H1 (cell line): ENCODE measurements at regions not wholly inside any gene's neighbourhood (a gene's known extent, or its start where the extent isn't known, plus 50 kb on each side); places are given as distances from the start of the nearest gene placed in this dataset.

Experiments used
- CTCF ChIA-PET: fragments of 300-600 bp; sonication (Branson Sonifier 250); formaldehyde crosslinking; loops from one replicate; lab custom pipeline; 2021; ENCODE audit not compliant: partially characterized antibody; lab: Charles Lee
- POLR2A ChIA-PET: fragments of 300-600 bp; sonication (Branson Sonifier 250); formaldehyde crosslinking; loops from one replicate; lab custom pipeline; 2021; ENCODE audit warnings: inconsistent platforms; ENCODE audit not compliant: partially characterized antibody; lab: Charles Lee
- DNase-seq, 2 experiments: peaks; one replicate each; pipeline versions ENCODE4 v3.0.0 to v3.0.0-alpha.2; 2010 to 2022; ENCODE audit warnings: low spot score in 2 of 2, low read depth in 1 of 2, mixed read lengths in 1 of 2
- FAIRE-seq: peaks from 2 replicates; lab custom pipeline; 2011; peaks lifted over from hg19 to GRCh38; lab: Jason Lieb, UNC
- H2AFZ ChIP-seq: 2 replicates; pipeline ENCODE4 v1.8.1; 2012; ENCODE audit warnings: low read length, inconsistent platforms
- H2AK5ac ChIP-seq: 2 replicates; pipeline ENCODE4 v1.6.1; 2013; ENCODE audit warnings: low read depth, low read length
- H2BK120ac ChIP-seq: replicated peaks from 2 replicates; pipeline ENCODE3; 2013; ENCODE audit warnings: low read depth, low read length, inconsistent platforms
- H2BK12ac ChIP-seq: 2 replicates; pipeline ENCODE4 v1.6.1; 2013; ENCODE audit warnings: low read depth, low read length
- H2BK15ac ChIP-seq: 2 replicates; pipeline ENCODE4 v1.6.1; 2013; ENCODE audit warnings: low read length
- H2BK20ac ChIP-seq: 2 replicates; pipeline ENCODE4 v1.6.1; 2013; ENCODE audit warnings: low read length
- H2BK5ac ChIP-seq: 2 replicates; pipeline ENCODE4 v1.6.1; 2013; ENCODE audit warnings: low read depth, low read length
- H3K14ac ChIP-seq: 2 replicates; pipeline ENCODE4 v1.6.1; 2013; ENCODE audit warnings: inconsistent platforms; ENCODE audit not compliant: insufficient read length
- H3K18ac ChIP-seq: 2 replicates; pipeline ENCODE4 v1.6.1; 2013; ENCODE audit warnings: low read length; ENCODE audit errors: extremely low read depth
- H3K23ac ChIP-seq: 2 replicates; pipeline ENCODE4 v1.6.1; 2013; ENCODE audit warnings: inconsistent platforms; ENCODE audit not compliant: insufficient read length
- H3K23me2 ChIP-seq: 2 replicates; pipeline ENCODE4 v1.6.1; 2013; ENCODE audit warnings: low read depth, low read length
- H3K27ac ChIP-seq: 2 replicates; pipeline ENCODE4 v1.6.1; 2011; ENCODE audit warnings: low read depth, low read length, inconsistent platforms
- H3K27me3 ChIP-seq, 4 experiments: replicated peaks in 1 of 4; 1 replicate in 1 of 4; 2 replicates in 3 of 4; pipeline versions ENCODE4 v1.6.1 to v1.8.1; 2011 to 2013; ENCODE audit warnings: low read length in 3 of 4, mild to moderate bottlenecking in 3 of 4, inconsistent platforms in 2 of 4, mixed read lengths in 2 of 4, moderate library complexity in 1 of 4; ENCODE audit not compliant: control insufficient read depth in 3 of 4, insufficient read depth in 3 of 4; ENCODE audit errors: extremely low read depth in 1 of 4
- H3K36me3 ChIP-seq, 4 experiments: 2 replicates each; pipeline versions ENCODE4 v1.6.1 to v1.8.1; 2011 to 2013; ENCODE audit warnings: mild to moderate bottlenecking in 4 of 4, low read length in 3 of 4, moderate library complexity in 2 of 4, control low read depth in 1 of 4, inconsistent platforms in 1 of 4; ENCODE audit not compliant: insufficient read depth in 4 of 4, control insufficient read depth in 2 of 4
- H3K4ac ChIP-seq: replicated peaks from 2 replicates; pipeline ENCODE3; 2013; ENCODE audit warnings: low read length, low read depth, mixed read lengths, inconsistent platforms; ENCODE audit not compliant: insufficient read length
- H3K4me1 ChIP-seq, 4 experiments: replicated peaks in 1 of 4; 1 replicate in 1 of 4; 2 replicates in 3 of 4; pipeline versions ENCODE4 v1.6.1 to v1.8.1; 2011 to 2013; ENCODE audit warnings: low read length in 3 of 4, inconsistent platforms in 2 of 4, mixed read lengths in 1 of 4; ENCODE audit not compliant: insufficient read depth in 4 of 4, control insufficient read depth in 3 of 4
- H3K4me2 ChIP-seq, 2 experiments: 2 replicates each; pipeline versions ENCODE4 v1.6.1 to v1.8.1; 2011 to 2013; ENCODE audit warnings: low read depth in 2 of 2, low read length in 2 of 2, control low read depth in 1 of 2, inconsistent platforms in 1 of 2, mild to moderate bottlenecking in 1 of 2; ENCODE audit not compliant: insufficient read depth in 1 of 2
- H3K4me3 ChIP-seq, 4 experiments: fragments of 200-600, 300-600 bp in 1 of 4; sonication (generic), shearing (Covaris generic), sonication (Bioruptor Twin) in 1 of 4; 2 replicates each; pipeline versions ENCODE4 v1.5.1 to v1.8.1; 2011 to 2016; ENCODE audit warnings: low read length in 4 of 4, low read depth in 3 of 4, control low read depth in 2 of 4, inconsistent platforms in 2 of 4, mild to moderate bottlenecking in 2 of 4, mixed read lengths in 1 of 4, moderate library complexity in 1 of 4; ENCODE audit not compliant: insufficient read depth in 2 of 4; ENCODE audit errors: extremely low read depth in 1 of 4
- H3K56ac ChIP-seq: replicated peaks from 2 replicates; pipeline ENCODE3; 2013; ENCODE audit warnings: low read depth, mild to moderate bottlenecking, mixed read lengths, low read length, inconsistent platforms; ENCODE audit not compliant: insufficient read length
- H3K79me1 ChIP-seq: 2 replicates; pipeline ENCODE4 v1.6.1; 2013; ENCODE audit warnings: low read depth, low read length, control low read depth
- H3K79me2 ChIP-seq, 2 experiments: 2 replicates each; pipeline versions ENCODE4 v1.6.1 to v1.8.1; 2012 to 2013; ENCODE audit warnings: low read length in 2 of 2, mild to moderate bottlenecking in 2 of 2, inconsistent platforms in 1 of 2; ENCODE audit not compliant: insufficient read depth in 2 of 2, control insufficient read depth in 1 of 2
- H3K9ac ChIP-seq, 4 experiments: replicated peaks in 1 of 4; 1 replicate in 1 of 4; 2 replicates in 3 of 4; pipeline versions ENCODE4 v1.6.1 to v1.8.1; 2011 to 2013; ENCODE audit warnings: low read depth in 3 of 4, low read length in 3 of 4, control low read depth in 2 of 4, mild to moderate bottlenecking in 2 of 4, moderate library complexity in 2 of 4, inconsistent platforms in 1 of 4; ENCODE audit errors: extremely low read depth in 1 of 4
- H3K9me3 ChIP-seq, 2 experiments: 2 replicates each; pipeline versions ENCODE4 v1.6.1 to v1.8.1; 2012 to 2013; ENCODE audit warnings: mild to moderate bottlenecking in 2 of 2, moderate library complexity in 2 of 2, control low read depth in 1 of 2, inconsistent platforms in 1 of 2, low read depth in 1 of 2, low read length in 1 of 2, mixed read lengths in 1 of 2; ENCODE audit not compliant: insufficient read depth in 2 of 2
- H4K20me1 ChIP-seq, 2 experiments: replicated peaks in 1 of 2; 2 replicates each; pipeline versions ENCODE3 to v1.8.1; 2011 to 2013; ENCODE audit warnings: inconsistent platforms in 2 of 2, low read length in 2 of 2, mild to moderate bottlenecking in 1 of 2; ENCODE audit not compliant: insufficient read depth in 2 of 2, control insufficient read depth in 1 of 2
- H4K5ac ChIP-seq: 2 replicates; pipeline ENCODE4 v1.6.1; 2013; ENCODE audit warnings: low read length, low read depth, mixed read lengths, inconsistent platforms; ENCODE audit not compliant: insufficient read length
- H4K8ac ChIP-seq: 2 replicates; pipeline ENCODE4 v1.8.0; 2013; ENCODE audit warnings: mild to moderate bottlenecking, moderate library complexity, low read length, inconsistent platforms; ENCODE audit not compliant: insufficient read depth; ENCODE audit errors: extremely low read depth
- H4K91ac ChIP-seq: replicated peaks from 2 replicates; pipeline ENCODE3; 2013; ENCODE audit warnings: low read length, mixed read lengths, inconsistent platforms; ENCODE audit not compliant: insufficient read length
- CHD2 ChIP-seq: IDR thresholded peaks from 2 replicates; pipeline ENCODE4 v1.6.1; 2012; ENCODE audit warnings: low read length, improper control_type of control experiment
- EGR1 ChIP-seq: IDR thresholded peaks from 2 replicates; pipeline ENCODE4 v1.6.1; 2011; ENCODE audit warnings: low read depth, low read length, borderline replicate concordance
- NRF1 ChIP-seq: IDR thresholded peaks from 2 replicates; pipeline ENCODE4 v1.6.1; 2011; ENCODE audit warnings: mild to moderate bottlenecking, low read depth, low read length, improper control_type of control experiment
- POLR2A ChIP-seq, 2 experiments: IDR thresholded peaks; 1 replicate in 1 of 2; 2 replicates in 1 of 2; pipeline ENCODE4 v1.6.1; 2011; ENCODE audit warnings: low read depth in 2 of 2, low read length in 2 of 2, mild to moderate bottlenecking in 2 of 2; ENCODE audit errors: control extremely low read depth in 1 of 2
- RBBP5 ChIP-seq: IDR thresholded peaks from 2 replicates; pipeline ENCODE4 v1.7.1; 2012; ENCODE audit warnings: low read depth, mild to moderate bottlenecking, inconsistent platforms, low read length, moderate library complexity, borderline replicate concordance
- TAF1 ChIP-seq: IDR thresholded peaks from 2 replicates; pipeline ENCODE4 v1.6.1; 2011; ENCODE audit warnings: mild to moderate bottlenecking, low read depth, low read length
- TBP ChIP-seq: IDR thresholded peaks from 2 replicates; pipeline ENCODE4 v1.6.1; 2011; ENCODE audit warnings: low read depth, low read length, improper control_type of control experiment
- TCF12 ChIP-seq: IDR thresholded peaks from 2 replicates; pipeline ENCODE4 v1.6.1; 2011; ENCODE audit warnings: low read depth, mild to moderate bottlenecking, low read length
- YY1 ChIP-seq: IDR thresholded peaks from 2 replicates; pipeline ENCODE4 v1.6.1; 2011; ENCODE audit warnings: low read depth, mild to moderate bottlenecking, low read length
- WGBS, 2 experiments: shearing (Covaris generic) in 1 of 2; methylation state at CpG; one replicate each; pipeline versions ENCODE4 v1.1.6 to v1.1.7; 2013 to 2015; ENCODE audit warnings: low lambda C conversion rate in 2 of 2, mixed read lengths in 2 of 2, inconsistent platforms in 1 of 2, low coverage in 1 of 2, missing lambda C conversion rate in 1 of 2; ENCODE audit not compliant: insufficient replicate concordance in 2 of 2, insufficient coverage in 1 of 2, insufficient read length in 1 of 2; ENCODE audit errors: extremely low coverage in 1 of 2, missing lambda C conversion rate in 1 of 2; 5-methylcytosine and 5-hydroxymethylcytosine counted together
- TF ChIP-seq, protein P1 (sequence below): IDR thresholded peaks from 2 replicates; pipeline ENCODE4 v1.6.1; 2012; ENCODE audit warnings: inconsistent platforms

DNA sequence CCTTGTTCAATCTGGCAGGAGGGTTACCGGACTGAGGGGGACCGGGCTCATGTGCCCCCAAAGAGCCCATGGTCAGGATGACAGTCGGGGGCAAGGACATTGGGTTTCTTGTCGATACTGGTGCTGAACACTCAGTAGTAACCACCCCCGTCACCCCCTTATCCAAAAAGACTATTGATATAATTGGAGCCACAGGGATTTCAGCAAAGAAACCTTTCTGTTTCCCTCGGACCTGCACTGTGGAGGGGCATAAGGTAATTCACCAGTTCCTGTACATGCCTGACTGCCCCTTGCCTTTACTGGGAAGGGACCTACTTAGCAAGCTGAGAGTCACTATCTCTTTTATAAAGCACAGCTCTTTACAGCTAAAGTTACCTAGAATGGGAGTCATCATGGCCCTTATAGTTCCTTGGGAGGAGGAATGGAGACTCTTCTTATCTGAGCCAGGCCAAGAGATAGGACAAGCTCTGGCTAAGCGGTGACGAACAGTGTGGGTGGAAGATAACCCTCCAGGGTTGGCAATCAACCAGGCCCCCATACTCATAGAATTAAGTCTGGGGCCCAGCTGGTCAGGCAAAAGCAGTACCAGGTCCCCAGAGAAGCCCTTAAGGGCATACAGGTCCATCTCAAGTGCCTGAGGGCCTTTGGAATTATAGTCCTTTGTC is 603.7 kb downstream of the UQCRFS1 start:
- no peak overlapping the region for H2AFZ ChIP-seq
- CTCF ChIA-PET, result interaction anchor here (0.7 to 5.3 kb wide), 6 partner anchors 11 to 476 kb away, joined by 3 to 20 read pairs (median 6); no protein-coding TSS in a partner anchor

More for the DNA sequence above, 603.7 kb downstream of the UQCRFS1 start:
- FAIRE-seq (no peak), DNase-seq (no peak)
- Histone ChIP-seq H2BK12ac (no peak overlapping the region), H3K79me1 (no peaks in the 10 kb centered on the region), H4K20me1 (no peaks in the 10 kb centered on the region), H3K18ac (no peak overlapping the region), H2AK5ac (no peak overlapping the region), H2BK120ac (no peak overlapping the region), H3K23me2 (no peaks in the 10 kb centered on the region), H2BK5ac (no peak overlapping the region), H2BK15ac (no peak overlapping the region), H3K27ac (no peak overlapping the region), H2BK20ac (no peak overlapping the region), H3K4me3 (no peak overlapping the region), H3K4me1 (no peaks in the 10 kb centered on the region), H3K9ac (no peak overlapping the region), H3K79me2 (no peaks in the 10 kb centered on the region), H3K4me2 (no peak overlapping the region), H3K27me3 (no peaks in the 10 kb centered on the region), H3K56ac (no peak overlapping the region), H4K8ac (no peak overlapping the region), H3K9me3 (peaks cover 11 to 15% of the 10 kb centered on the region in 2 experiments), H4K91ac (no peak overlapping the region), H3K14ac (no peak overlapping the region), H3K23ac (no peak overlapping the region), H3K4ac (no peak overlapping the region), H3K36me3 (peaks cover 0 to 16% (median 1%) of the 10 kb centered on the region in 4 experiments; a peak in 2 of 8 replicates), H4K5ac (no peak overlapping the region)
- WGBS, 2 experiments, result 94% methylated on average over 8 of the region's 8 CpGs; no CpG with 5 or more reads in 1 of the 2 experiments
- POLR2A ChIA-PET, result no interaction called here
- TF ChIP-seq TAF1 (no peak), POLR2A (IDR thresholded peaks at IDR 0.05; ENCODE audit: control extremely low read depth in 1 of 2, low read depth in 2 of 2, low read length in 2 of 2) (no peak), RBBP5 (no peak), NRF1 (no peak), TCF12 (no peak), YY1 (no peak), CHD2 (no peak), EGR1 (no peak), TBP (no peak)
- TF ChIP-seq, protein P1, sequence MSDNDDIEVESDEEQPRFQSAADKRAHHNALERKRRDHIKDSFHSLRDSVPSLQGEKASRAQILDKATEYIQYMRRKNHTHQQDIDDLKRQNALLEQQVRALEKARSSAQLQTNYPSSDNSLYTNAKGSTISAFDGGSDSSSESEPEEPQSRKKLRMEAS, result no peak
